HepG2 (cell line): ENCODE measurements at regions not wholly inside any gene's neighbourhood (a gene's known extent, or its start where the extent isn't known, plus 50 kb on each side); places are given as distances from the start of the nearest gene placed in this dataset.

Source experiments
- CREB1 ChIP-seq, 2 experiments: fragments of 450-650 bp in 1 of 2; IDR thresholded peaks; 2 replicates each; pipeline ENCODE4 v1.6.1; 2016 to 2017; ENCODE audit warnings: control low read depth in 1 of 2, mild to moderate bottlenecking in 1 of 2, missing compliant biosample characterization in 1 of 2, missing genetic modification characterization in 1 of 2
- KLF13 ChIP-seq: sonication (generic); formaldehyde crosslinking; IDR thresholded peaks from 2 replicates; pipeline ENCODE4 v1.4.0; 2020; ENCODE audit warnings: mild to moderate bottlenecking, missing genetic modification reagents
- MTF2 ChIP-seq: sonication (generic); formaldehyde crosslinking; IDR thresholded peaks from 2 replicates; pipeline ENCODE4 v1.5.0; 2020; ENCODE audit warnings: missing genetic modification reagents, borderline replicate concordance
- ONECUT2 ChIP-seq: sonication (generic); formaldehyde crosslinking; IDR thresholded peaks from 2 replicates; pipeline ENCODE4 v1.4.0; 2020; ENCODE audit warnings: missing genetic modification reagents
- RAD51 ChIP-seq: fragments of 450-650 bp; IDR thresholded peaks from 2 replicates; pipeline ENCODE4 v1.6.1; 2016; ENCODE audit warnings: borderline replicate concordance
- SMC3 ChIP-seq: IDR thresholded peaks from 2 replicates; pipeline ENCODE4 v1.6.1; 2011; ENCODE audit warnings: low read length, improper control_type of control experiment
- TBX2 ChIP-seq: sonication (generic); formaldehyde crosslinking; IDR thresholded peaks from 2 replicates; pipeline ENCODE4 v1.5.0; 2020; ENCODE audit warnings: missing genetic modification reagents, mild to moderate bottlenecking, borderline replicate concordance
- TRIM24 ChIP-seq: sonication (generic); formaldehyde crosslinking; IDR thresholded peaks from 2 replicates; pipeline ENCODE4 v1.8.0; 2022; ENCODE audit warnings: mild to moderate bottlenecking, missing genetic modification reagents
- ZNF207 ChIP-seq: fragments of 450-650 bp; IDR thresholded peaks from 2 replicates; pipeline ENCODE4 v1.6.1; 2016; ENCODE audit warnings: antibody characterized with exemption, borderline replicate concordance
- ZNF367 ChIP-seq: sonication (generic); formaldehyde crosslinking; IDR thresholded peaks from 2 replicates; pipeline ENCODE4 v1.4.0; 2020; ENCODE audit warnings: missing genetic modification reagents, borderline replicate concordance
- ZNF616 ChIP-seq: sonication (generic); formaldehyde crosslinking; IDR thresholded peaks from 2 replicates; pipeline ENCODE4 v1.5.0; 2020; ENCODE audit warnings: low read depth, mild to moderate bottlenecking, missing genetic modification reagents
- TF ChIP-seq, protein P1 (sequence below): sonication (generic); formaldehyde crosslinking; IDR thresholded peaks from 2 replicates; pipeline ENCODE4 v1.8.1; 2023; ENCODE audit warnings: mild to moderate bottlenecking, inconsistent platforms, moderate library complexity, missing genetic modification reagents, borderline replicate concordance
- TF ChIP-seq, protein P2 (sequence below): sonication (generic); formaldehyde crosslinking; IDR thresholded peaks from 2 replicates; pipeline ENCODE4 v1.9.0; 2021; ENCODE audit warnings: missing genetic modification reagents, mild to moderate bottlenecking, borderline replicate concordance
- TF ChIP-seq, protein P3 (sequence below): sonication (generic); formaldehyde crosslinking; IDR thresholded peaks from 2 replicates; pipeline ENCODE4 v1.8.1; 2022; ENCODE audit warnings: low read depth, mild to moderate bottlenecking, missing genetic modification reagents
- TF ChIP-seq, protein P4 (sequence below), 2 experiments: fragments of 450-650 bp in 1 of 2; sonication (generic) in 1 of 2; formaldehyde crosslinking in 1 of 2; IDR thresholded peaks; 2 replicates each; pipeline versions ENCODE4 v1.6.1 to v1.8.0; 2016 to 2022; ENCODE audit warnings: antibody characterized with exemption in 1 of 2, mild to moderate bottlenecking in 1 of 2, missing genetic modification reagents in 1 of 2

DNA sequence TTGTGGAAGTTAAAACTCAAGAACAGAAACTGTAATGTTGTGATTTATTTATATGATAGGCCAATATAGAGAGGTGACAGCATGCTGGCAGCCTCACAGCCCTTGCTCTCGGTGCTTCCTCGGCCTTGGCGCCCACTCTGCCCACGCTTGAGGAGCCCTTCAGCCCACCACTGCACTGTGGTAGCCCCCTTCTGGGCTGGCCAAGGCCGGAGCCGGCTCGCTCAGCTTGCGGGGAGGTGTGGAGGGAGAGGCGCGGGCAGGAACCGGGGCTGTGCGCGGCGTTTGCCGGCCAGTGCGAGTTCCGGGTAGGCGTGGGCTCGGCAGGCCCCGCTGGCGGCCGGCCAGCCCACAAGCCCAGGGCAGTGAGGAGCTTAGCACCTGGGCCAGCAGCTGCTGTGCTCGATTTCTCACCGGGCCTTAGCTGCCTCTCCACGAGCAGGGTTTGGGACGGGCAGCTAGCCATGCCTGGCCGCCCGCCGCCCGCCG, 65.8 kb upstream of the SLC8A3 start (continued):
- TF ChIP-seq KLF13 (CRISPR knock-in tag) = no peak
- TF ChIP-seq, protein P1, sequence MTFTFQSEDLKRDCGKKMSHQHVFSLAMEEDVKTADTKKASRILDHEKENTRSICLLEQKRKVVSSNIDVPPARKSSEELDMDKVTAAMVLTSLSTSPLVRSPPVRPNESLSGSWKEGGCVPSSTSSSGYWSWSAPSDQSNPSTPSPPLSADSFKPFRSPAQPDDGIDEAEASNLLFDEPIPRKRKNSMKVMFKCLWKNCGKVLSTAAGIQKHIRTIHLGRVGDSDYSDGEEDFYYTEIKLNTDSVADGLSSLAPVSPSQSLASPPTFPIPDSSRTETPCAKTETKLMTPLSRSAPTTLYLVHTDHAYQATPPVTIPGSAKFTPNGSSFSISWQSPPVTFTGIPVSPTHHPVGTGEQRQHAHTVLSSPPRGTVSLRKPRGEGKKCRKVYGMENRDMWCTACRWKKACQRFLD (CRISPR knock-in tag) = no peak
- no peak for TF ChIP-seq ONECUT2
- TF ChIP-seq ZNF207 = no peak
- TF ChIP-seq ZNF367 (CRISPR knock-in tag) = no peak
- TF ChIP-seq RAD51 = no peak
- peak; percentile 39; the same call in 1 of the 2 replicates for TF ChIP-seq TBX2 (CRISPR knock-in tag)
- TF ChIP-seq ZNF616 (CRISPR knock-in tag) = no peak
- TF ChIP-seq, protein P2, sequence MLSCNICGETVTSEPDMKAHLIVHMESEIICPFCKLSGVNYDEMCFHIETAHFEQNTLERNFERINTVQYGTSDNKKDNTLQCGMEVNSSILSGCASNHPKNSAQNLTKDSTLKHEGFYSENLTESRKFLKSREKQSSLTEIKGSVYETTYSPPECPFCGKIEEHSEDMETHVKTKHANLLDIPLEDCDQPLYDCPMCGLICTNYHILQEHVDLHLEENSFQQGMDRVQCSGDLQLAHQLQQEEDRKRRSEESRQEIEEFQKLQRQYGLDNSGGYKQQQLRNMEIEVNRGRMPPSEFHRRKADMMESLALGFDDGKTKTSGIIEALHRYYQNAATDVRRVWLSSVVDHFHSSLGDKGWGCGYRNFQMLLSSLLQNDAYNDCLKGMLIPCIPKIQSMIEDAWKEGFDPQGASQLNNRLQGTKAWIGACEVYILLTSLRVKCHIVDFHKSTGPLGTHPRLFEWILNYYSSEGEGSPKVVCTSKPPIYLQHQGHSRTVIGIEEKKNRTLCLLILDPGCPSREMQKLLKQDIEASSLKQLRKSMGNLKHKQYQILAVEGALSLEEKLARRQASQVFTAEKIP = no peak
- no peak for TF ChIP-seq CREB1 (IDR thresholded peaks at IDR 0.05)
- TF ChIP-seq CREB1 (CRISPR knock-in tag; IDR thresholded peaks at IDR 0.05) = no peak
- TF ChIP-seq, protein P3, sequence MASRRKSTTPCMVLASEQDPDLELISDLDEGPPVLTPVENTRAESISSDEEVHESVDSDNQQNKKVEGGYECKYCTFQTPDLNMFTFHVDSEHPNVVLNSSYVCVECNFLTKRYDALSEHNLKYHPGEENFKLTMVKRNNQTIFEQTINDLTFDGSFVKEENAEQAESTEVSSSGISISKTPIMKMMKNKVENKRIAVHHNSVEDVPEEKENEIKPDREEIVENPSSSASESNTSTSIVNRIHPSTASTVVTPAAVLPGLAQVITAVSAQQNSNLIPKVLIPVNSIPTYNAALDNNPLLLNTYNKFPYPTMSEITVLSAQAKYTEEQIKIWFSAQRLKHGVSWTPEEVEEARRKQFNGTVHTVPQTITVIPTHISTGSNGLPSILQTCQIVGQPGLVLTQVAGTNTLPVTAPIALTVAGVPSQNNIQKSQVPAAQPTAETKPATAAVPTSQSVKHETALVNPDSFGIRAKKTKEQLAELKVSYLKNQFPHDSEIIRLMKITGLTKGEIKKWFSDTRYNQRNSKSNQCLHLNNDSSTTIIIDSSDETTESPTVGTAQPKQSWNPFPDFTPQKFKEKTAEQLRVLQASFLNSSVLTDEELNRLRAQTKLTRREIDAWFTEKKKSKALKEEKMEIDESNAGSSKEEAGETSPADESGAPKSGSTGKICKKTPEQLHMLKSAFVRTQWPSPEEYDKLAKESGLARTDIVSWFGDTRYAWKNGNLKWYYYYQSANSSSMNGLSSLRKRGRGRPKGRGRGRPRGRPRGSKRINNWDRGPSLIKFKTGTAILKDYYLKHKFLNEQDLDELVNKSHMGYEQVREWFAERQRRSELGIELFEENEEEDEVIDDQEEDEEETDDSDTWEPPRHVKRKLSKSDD (CRISPR knock-in tag) = no peak
- TF ChIP-seq, protein P4, sequence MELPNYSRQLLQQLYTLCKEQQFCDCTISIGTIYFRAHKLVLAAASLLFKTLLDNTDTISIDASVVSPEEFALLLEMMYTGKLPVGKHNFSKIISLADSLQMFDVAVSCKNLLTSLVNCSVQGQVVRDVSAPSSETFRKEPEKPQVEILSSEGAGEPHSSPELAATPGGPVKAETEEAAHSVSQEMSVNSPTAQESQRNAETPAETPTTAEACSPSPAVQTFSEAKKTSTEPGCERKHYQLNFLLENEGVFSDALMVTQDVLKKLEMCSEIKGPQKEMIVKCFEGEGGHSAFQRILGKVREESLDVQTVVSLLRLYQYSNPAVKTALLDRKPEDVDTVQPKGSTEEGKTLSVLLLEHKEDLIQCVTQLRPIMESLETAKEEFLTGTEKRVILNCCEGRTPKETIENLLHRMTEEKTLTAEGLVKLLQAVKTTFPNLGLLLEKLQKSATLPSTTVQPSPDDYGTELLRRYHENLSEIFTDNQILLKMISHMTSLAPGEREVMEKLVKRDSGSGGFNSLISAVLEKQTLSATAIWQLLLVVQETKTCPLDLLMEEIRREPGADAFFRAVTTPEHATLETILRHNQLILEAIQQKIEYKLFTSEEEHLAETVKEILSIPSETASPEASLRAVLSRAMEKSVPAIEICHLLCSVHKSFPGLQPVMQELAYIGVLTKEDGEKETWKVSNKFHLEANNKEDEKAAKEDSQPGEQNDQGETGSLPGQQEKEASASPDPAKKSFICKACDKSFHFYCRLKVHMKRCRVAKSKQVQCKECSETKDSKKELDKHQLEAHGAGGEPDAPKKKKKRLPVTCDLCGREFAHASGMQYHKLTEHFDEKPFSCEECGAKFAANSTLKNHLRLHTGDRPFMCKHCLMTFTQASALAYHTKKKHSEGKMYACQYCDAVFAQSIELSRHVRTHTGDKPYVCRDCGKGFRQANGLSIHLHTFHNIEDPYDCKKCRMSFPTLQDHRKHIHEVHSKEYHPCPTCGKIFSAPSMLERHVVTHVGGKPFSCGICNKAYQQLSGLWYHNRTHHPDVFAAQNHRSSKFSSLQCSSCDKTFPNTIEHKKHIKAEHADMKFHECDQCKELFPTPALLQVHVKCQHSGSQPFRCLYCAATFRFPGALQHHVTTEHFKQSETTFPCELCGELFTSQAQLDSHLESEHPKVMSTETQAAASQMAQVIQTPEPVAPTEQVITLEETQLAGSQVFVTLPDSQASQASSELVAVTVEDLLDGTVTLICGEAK (IDR thresholded peaks at IDR 0.05) = no peak
- TF ChIP-seq, protein P4 (CRISPR knock-in tag; IDR thresholded peaks at IDR 0.05) = peak; percentile 58; the same call in 1 of the 2 replicates
- no peak for TF ChIP-seq TRIM24 (CRISPR knock-in tag)
- no peak for TF ChIP-seq MTF2 (CRISPR knock-in tag)
- no peak for TF ChIP-seq SMC3
